GM21717 (cell line): ENCODE measurements at regions not wholly inside any gene's neighbourhood (a gene's known extent, or its start where the extent isn't known, plus 50 kb on each side); places are given as distances from the start of the nearest gene placed in this dataset.

ENCODE experiments used
- ATAC-seq: cut with Tn5 transposase; IDR thresholded peaks from one replicate; pipeline ENCODE4 v1.9.1; 2021; ENCODE audit warnings: mild to moderate bottlenecking, moderate library complexity; ENCODE audit not compliant: unreplicated experiment

DNA sequence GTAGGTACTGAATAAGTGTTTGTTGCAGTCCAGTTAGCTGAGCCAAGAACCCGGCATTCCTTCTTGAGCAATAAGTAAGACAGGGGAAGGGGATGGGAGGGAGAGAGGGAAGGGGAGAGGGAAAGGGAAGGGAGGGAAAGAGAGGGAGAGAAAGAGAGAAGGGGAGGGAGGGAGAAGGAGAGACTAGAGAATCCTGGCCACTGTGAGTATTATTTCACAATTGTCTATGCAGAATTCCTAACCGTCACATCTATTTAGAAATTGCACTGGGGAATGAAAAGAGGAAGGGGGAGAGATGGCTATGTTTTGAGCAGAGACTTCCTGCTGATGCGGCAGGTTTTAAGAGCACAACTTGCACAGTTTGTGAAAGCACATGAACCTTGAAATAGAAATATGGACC lies 251.4 kb upstream of the ZMIZ1 start:
- ATAC-seq, result no peak

DNA sequence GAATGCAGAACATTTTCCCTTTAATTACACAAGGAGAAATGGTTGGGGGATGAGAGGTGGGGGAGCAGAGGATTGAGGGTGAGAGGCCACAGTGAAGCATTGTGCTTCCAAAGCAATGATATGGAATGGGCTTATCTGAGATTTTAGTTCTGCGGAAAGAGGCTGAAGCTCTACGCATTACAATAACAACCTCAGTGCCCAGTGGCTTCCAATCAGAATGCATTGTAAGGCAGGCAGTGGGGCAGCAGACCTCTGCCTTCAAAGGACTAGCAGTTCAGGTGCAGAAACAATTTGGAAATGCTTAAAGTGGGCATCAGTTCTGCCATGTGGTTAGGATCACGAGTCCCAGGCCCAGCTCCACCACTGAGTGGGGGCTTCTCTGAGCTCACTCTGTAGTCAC lies 251.0 kb upstream of the ZMIZ1 start:
- no peak for ATAC-seq

DNA sequence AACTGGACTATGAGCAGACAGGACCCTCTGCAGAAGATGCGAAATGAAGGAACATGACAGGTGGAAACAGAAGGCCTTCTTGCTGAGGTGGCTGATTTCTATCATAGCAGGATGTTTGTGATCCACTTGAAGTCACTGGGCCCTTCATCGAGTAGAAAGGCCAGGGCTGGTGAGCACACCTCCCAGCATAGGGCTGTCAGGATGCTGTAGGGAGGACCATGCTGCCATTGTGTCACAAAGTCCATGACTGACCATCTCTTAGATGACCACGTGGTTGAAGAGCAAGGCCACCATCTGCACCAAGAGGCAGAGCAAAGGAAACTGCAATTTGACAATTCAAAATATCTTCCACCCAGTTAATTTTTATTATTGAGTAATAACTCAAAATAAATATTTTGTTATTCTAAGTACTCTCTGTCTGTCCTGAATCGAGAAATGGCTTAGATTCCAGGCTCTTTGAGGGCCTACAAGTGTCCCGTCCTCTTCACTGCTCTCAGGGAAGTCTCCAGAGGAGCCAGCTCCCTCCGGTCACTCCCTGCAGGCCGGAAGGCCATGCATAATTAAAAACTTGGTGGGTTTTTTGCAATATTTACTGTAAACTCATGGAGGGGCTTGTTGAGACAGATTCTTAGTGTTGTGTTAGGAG lies 249.3 kb upstream of the ZMIZ1 start:
- ATAC-seq, result no peak

DNA sequence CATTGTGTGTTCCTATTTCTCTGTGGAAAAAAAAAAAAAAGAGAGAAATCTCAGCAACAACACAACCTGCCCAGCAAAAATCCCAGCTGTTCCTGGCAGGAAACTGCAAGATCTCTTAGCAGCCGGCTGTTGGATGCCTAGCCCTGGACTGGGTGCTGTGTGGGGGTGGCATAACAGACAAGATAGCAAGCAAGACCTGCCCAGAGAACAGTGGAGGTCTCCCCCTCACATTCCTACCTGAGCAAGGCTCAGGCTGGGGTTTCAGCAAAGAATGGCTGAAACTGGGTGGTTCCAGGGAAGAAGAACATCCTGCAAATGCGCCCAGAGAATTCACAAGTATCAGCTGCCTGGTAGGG lies 248.8 kb upstream of the ZMIZ1 start:
- ATAC-seq, result no peak

DNA sequence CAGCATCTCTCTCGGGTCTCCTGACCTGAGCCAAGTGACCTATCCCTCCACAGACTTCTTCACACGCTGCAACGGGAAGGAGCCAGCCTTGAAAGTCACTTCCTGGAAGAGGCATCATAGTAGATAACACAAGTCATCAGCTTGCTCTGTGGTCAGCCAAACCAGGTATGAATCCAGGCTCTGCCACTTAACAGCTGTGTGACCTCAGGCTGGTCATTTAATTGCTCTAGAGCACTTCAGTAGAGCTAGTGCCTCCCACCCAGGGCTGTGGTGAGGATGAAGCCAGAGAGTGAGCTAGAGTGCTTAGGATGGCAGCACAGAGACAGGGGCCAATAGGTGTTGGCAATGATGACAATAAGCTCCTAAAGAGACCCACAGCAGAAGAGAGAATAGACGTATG lies 247.7 kb upstream of the ZMIZ1 start:
- ATAC-seq, result no peak

DNA sequence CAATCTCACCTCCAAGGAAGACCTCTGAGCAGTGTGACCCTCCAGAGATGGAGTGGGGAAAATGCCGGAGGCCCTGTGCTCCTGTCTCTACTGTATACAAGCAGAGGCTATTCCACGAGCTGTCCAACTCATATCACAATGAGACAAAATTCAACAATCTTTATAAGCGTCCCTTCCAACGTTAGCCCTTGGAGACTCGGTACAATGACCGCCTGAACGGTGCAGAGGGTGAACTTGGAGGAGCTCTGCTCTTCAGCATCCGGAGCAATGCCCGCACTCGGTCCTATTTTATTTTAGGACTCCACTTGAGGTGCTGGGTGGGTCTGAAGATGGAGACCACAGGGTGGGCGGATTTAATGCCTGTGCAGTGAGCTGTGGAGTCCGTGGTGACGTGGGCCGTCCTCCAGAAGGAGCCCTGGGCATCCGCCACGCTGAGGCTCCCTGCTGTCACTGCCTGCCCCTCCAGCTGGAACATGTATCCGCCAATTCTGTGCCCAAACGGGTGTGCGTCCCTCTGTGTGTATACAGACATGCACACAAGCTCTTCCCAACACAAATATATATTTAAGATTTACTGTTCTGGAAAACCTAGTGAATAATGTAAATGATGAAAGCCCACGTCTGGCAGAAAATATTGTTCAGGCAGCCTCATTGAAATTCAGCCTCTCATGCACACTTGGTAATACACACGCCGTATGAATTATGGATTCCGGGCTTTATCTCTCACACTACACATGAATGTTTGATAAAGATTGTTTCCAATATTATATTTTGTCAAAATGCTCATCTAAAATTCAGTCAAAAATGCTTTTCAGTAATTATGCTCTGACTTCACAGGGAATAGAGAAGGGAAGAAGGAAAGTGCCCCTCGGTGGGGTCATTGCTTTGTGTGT lies 239.9 kb upstream of the ZMIZ1 start:
- no peak for ATAC-seq

- no peak for ATAC-seq
Measured at GRCh38 chr10:78829565-78829964, 239.2 kb upstream of the ZMIZ1 start.

GRCh38 chr10:78830062-78830975 lies 238.4 kb upstream of the ZMIZ1 start:
- ATAC-seq, result no peak

- no peak for ATAC-seq
Measured at GRCh38 chr10:78830976-78831375, 237.8 kb upstream of the ZMIZ1 start.

- ATAC-seq, result no peak
Measured at GRCh38 chr10:78831461-78831860, 237.3 kb upstream of the ZMIZ1 start.

DNA sequence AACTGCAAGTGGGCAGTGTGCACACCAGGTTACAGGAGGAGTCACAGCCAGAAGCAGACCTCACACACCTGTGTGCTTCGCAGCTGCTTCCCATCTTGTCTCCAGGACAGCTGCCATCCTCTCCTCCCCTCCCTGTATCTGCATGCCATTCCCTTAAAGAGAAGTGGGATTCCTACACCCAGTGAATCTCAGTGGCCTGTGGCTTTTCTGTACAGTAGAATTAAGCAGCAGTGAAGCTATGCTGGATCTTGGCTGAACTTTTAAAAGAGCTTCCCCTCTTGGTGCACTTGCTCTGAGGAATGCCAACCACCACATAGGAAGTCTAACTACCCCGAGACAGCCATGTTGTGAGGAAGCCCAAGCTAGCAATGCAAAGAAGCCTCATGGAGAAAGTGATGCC lies 236.5 kb upstream of the ZMIZ1 start:
- ATAC-seq, result no peak

GRCh38 chr10:78838141-78838657 lies 230.6 kb upstream of the ZMIZ1 start:
- ATAC-seq, result no peak

DNA sequence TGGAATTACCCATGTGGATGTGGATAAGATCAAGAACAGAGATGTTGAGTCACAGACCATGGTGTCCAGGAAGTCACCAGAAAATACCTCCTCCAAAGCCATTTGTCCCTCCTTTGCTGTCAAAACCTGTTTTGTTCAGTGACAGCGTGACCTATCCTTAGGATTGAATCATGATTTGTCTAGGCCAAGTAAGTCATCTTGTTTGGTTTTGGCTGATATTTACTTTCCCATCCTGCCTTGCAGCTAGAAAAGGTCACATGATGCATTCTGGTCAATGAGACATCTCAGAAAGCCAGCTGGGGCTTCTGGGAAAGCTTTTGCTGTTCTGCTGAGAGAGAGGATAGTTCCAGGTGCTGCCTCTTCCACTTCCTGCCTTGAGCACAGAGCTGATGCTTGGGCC lies 225.3 kb upstream of the ZMIZ1 start:
- no peak for ATAC-seq

GRCh38 chr10:78844960-78845607 lies 223.7 kb upstream of the ZMIZ1 start:
- ATAC-seq, result no peak

- ATAC-seq, result no peak
Measured at GRCh38 chr10:78846071-78846470, 222.7 kb upstream of the ZMIZ1 start.

DNA sequence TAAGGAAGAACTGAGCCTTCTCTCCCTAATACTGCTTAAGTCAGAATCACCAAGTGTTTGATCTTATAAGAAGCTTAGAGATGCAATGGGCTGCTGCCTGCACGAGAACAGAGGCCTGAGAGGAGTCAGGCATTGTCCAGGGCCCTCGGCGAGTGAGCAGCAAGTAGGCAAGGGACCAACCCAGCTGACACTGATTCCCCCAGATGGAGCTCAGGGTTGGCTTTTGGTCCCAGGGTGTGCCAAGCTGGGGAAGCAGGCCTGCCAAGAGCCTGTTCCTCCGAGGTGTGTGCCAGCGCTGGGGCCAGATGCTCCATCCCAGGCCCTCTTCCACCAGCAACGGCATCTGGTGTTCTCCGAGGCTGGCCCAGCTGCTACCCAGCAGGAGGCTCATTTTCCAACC lies 222.0 kb upstream of the ZMIZ1 start:
- ATAC-seq, result no peak

- ATAC-seq, result no peak
Measured at GRCh38 chr10:78847485-78847884, 221.3 kb upstream of the ZMIZ1 start.

- no peak for ATAC-seq
Measured at GRCh38 chr10:78849115-78849514, 219.7 kb upstream of the ZMIZ1 start.

DNA sequence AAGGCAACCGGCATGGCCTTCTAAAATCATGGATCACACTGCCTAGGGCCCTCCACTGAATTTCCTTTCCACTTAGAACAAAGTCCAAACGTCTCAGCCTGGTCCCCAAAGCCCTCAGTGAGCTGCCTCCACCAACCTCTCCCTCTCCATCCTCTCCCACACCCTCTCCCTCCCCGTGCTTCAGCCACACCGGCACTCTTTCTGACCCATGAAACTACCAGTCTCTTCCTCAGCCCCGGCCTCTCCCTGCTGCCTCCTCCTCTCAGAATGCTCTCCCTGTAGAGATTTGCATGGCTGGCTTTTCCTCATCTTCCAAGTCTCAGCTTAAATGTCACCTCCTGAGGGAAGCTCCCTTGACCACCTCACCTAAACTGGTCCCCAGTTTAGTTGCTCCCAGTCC lies 219.0 kb upstream of the ZMIZ1 start:
- no peak for ATAC-seq

- ATAC-seq, result no peak
Measured at GRCh38 chr10:78850644-78851435, 217.9 kb upstream of the ZMIZ1 start.
